ENCODE measurements at regions not wholly inside any gene's neighbourhood (a gene's known extent, or its start where the extent isn't known, plus 50 kb on each side); places are given as distances from the start of the nearest gene placed in this dataset.
"Not testable (repeated sequence)": the region's sequence is repeated elsewhere in the genome, so short reads cannot be mapped to it uniquely, and the experiment has no call there.

- TF ChIP-seq, protein P1, sequence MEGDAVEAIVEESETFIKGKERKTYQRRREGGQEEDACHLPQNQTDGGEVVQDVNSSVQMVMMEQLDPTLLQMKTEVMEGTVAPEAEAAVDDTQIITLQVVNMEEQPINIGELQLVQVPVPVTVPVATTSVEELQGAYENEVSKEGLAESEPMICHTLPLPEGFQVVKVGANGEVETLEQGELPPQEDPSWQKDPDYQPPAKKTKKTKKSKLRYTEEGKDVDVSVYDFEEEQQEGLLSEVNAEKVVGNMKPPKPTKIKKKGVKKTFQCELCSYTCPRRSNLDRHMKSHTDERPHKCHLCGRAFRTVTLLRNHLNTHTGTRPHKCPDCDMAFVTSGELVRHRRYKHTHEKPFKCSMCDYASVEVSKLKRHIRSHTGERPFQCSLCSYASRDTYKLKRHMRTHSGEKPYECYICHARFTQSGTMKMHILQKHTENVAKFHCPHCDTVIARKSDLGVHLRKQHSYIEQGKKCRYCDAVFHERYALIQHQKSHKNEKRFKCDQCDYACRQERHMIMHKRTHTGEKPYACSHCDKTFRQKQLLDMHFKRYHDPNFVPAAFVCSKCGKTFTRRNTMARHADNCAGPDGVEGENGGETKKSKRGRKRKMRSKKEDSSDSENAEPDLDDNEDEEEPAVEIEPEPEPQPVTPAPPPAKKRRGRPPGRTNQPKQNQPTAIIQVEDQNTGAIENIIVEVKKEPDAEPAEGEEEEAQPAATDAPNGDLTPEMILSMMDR (conservative IDR thresholded peaks at IDR 0.05; ENCODE audit: low read depth, low read length): no peak
These were observed 185.5 kb upstream of the KCNMB2 start for GRCh38 chr3:178350763-178351162.

GRCh38 chr3:178352326-178353005, 183.8 kb upstream of the KCNMB2 start:
- TF ChIP-seq, protein P1 (conservative IDR thresholded peaks at IDR 0.05; ENCODE audit: low read depth, low read length): no peak
- DNase-seq (ENCODE audit: low read depth): peak; percentile 86

More at GRCh38 chr3:178350763-178351162, 185.5 kb upstream of the KCNMB2 start:
- no peak overlapping the region for H3K4me3 ChIP-seq (ENCODE audit: low read length)
- no peak for DNase-seq (ENCODE audit: low read depth)

GRCh38 chr3:178353006-178353694, 183.1 kb upstream of the KCNMB2 start:
- TF ChIP-seq, protein P1 (conservative IDR thresholded peaks at IDR 0.05; ENCODE audit: low read depth, low read length): no peak
- no peak overlapping the region for H3K4me3 ChIP-seq (ENCODE audit: low read length)
- no peak for DNase-seq (ENCODE audit: low read depth)

More at GRCh38 chr3:178352326-178353005, 183.8 kb upstream of the KCNMB2 start:
- H3K4me3 ChIP-seq (ENCODE audit: low read length): no peak overlapping the region

DNA sequence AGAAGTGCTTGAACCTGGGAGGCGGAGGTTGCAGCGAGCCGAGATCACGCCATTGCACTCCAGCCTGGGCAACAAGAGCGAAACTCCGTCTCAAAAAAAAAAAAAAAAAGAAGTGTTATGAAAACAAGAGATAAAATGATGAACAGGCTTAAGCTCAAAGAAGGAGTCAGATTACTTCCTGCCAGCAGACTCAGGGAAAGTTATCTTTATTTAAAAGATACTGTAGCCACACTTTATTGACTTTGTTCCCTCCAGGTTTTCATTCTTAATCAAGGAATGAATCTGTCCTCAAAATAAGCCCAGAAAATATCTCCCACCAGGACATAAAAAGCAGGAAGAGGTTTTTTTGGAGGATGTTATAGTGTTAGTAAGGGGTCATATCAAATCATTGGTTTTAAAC, 176.5 kb upstream of the KCNMB2 start:
- TF ChIP-seq, protein P1 (conservative IDR thresholded peaks at IDR 0.05; ENCODE audit: low read depth, low read length): no peak
- H3K4me3 ChIP-seq (ENCODE audit: low read length): no peak overlapping the region
- no peak for DNase-seq (ENCODE audit: low read depth)

DNA sequence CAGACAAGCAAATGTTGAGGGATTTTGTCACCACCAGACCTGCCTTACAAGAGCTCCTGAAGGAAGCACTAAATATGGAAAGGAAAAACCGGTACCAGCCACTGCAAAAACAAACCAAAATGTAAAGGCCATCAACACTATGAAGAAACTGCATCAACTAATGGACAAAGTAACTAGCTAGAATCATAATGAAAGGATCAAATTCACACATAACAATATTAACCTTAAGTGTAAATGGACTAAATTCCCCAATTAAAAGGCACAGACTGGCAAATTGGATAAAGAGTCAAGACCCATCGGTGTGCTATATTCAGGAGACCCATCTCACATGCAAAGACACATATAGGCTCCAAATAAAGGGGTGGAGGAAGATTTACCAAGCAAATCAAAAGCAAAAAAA, 173.2 kb upstream of the KCNMB2 start:
- H3K4me3 ChIP-seq (ENCODE audit: low read length); DNase-seq (ENCODE audit: low read depth): not testable (repeated sequence)

DNA sequence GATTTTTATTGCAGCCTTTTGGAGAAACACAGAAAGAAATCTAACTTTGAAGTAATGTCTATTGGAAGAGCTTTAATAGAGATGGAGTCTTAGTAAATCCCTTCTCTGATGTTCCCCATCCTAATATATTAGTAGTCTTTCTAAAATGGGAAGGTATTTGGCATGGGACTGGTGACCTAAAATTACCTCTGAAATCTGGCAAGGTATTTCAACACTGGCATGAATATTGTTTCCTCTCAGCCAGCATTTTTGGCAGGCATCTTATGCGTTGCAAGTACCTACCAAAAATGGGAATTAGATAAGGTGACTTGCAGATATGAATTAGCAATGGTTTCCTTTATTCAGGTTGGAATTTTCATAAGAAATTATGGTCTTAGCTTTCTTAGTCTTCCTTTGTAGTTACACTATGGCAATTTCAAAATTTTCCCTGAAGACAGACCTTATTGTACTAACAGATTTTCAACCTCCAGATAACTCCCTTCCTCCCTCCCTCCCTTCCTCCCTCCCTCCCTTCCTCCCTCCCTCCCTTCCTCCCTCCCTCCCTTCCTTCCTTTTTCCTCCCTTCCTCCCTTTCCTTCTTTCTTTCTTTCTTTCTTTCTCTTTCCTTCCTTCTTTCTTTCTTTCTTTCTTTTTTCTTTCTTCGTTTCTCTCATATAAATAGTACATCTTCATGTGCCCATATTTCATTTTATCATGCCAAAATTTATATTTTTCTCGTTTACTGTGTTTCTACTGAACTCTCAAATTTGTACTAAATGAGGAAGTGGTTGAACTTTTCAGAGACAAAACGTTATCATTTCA, 168.2 kb upstream of the KCNMB2 start:
- no peak for DNase-seq (ENCODE audit: low read depth)
- no peak overlapping the region for H3K4me3 ChIP-seq (ENCODE audit: low read length)
- TF ChIP-seq, protein P1 (conservative IDR thresholded peaks at IDR 0.05; ENCODE audit: low read depth, low read length): no peak

DNA sequence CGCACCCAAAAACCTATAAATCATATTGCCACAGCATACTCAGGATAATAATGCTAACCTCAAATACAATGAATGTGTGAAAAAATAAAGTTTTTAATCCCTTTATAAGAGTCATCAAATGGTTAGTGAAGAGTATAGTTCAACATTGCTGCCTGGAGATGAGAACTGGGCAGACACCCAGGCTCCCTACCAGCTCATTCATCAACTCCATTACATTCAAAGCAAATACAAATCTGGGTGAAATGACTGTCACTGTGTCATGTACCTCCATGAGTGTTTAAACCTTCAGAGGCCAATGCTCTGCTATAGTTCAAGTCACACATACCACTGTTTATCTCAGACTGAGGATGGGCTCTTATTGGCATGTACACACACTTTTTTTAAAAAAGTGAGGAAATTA, 167.2 kb upstream of the KCNMB2 start:
- TF ChIP-seq, protein P1 (conservative IDR thresholded peaks at IDR 0.05; ENCODE audit: low read depth, low read length): no peak
- DNase-seq (ENCODE audit: low read depth): no peak
- H3K4me3 ChIP-seq (ENCODE audit: low read length): no peak overlapping the region
